Activated T-helper 1 cell treated with anti-CD3 and anti-CD28 coated beads, Interleukin-12 subunit alpha, Interleukin-12 subunit beta, Interleukin-2, Interleukin-4 antibody, amounts not matched to agents 30 ng/mL and 10 ng/mL and 1 ng/mL, durations not matched to agents 14 hours and 24 hours and 36 hours (primary cell): ENCODE measurements at regions not wholly inside any gene's neighbourhood (a gene's known extent, or its start where the extent isn't known, plus 50 kb on each side); places are given as distances from the start of the nearest gene placed in this dataset.

Experiments
- DNase-seq: peaks from one replicate; pipeline ENCODE4 v3.0.0; 2021; ENCODE audit warnings: low spot score
- H3K27ac Mint-ChIP-seq: one replicate; pipeline ENCODE4 v1.8.0; 2021; ENCODE audit warnings: mild to moderate bottlenecking, mixed read lengths
- H3K27me3 Mint-ChIP-seq: one replicate; pipeline ENCODE4 v1.8.0; 2022; ENCODE audit warnings: mild to moderate bottlenecking, moderate library complexity, mixed read lengths; ENCODE audit not compliant: insufficient read depth
- H3K36me3 Mint-ChIP-seq: one replicate; pipeline ENCODE4 v1.8.0; 2021; ENCODE audit warnings: low read depth, mixed read lengths
- H3K4me1 Mint-ChIP-seq: one replicate; pipeline ENCODE4 v1.8.0; 2021; ENCODE audit warnings: low read depth, mixed read lengths
- H3K4me3 Mint-ChIP-seq: one replicate; pipeline ENCODE4 v1.8.0; 2021; ENCODE audit warnings: mild to moderate bottlenecking, moderate library complexity, mixed read lengths
- H3K9me3 Mint-ChIP-seq: one replicate; pipeline ENCODE4 v1.8.0; 2021; ENCODE audit warnings: mixed read lengths
- intact Hi-C: fragments of 100-400 bp; cut with micrococcal nuclease; formaldehyde crosslinking; loops from one replicate; pipeline ENCODE4 v1.15.1; 2024

GRCh38 chr10:130370721-130371120 is 234.5 kb downstream of the GLRX3 start:
- H3K4me1 Mint-ChIP-seq, result no peaks in the 10 kb centered on the region
- H3K9me3 Mint-ChIP-seq, result no peaks in the 10 kb centered on the region
- no peak overlapping the region for H3K4me3 Mint-ChIP-seq
- no peaks in the 10 kb centered on the region for H3K27me3 Mint-ChIP-seq
- DNase-seq, result no peak
- no peak overlapping the region for H3K27ac Mint-ChIP-seq
- no peaks in the 10 kb centered on the region for H3K36me3 Mint-ChIP-seq
- intact Hi-C loops, result no loop called here

- intact Hi-C loops, result no loop called here
- no peaks in the 10 kb centered on the region for H3K9me3 Mint-ChIP-seq
- no peaks in the 10 kb centered on the region for H3K4me1 Mint-ChIP-seq
- no peak overlapping the region for H3K27ac Mint-ChIP-seq
- H3K27me3 Mint-ChIP-seq, result no peaks in the 10 kb centered on the region
- no peaks in the 10 kb centered on the region for H3K36me3 Mint-ChIP-seq
- no peak overlapping the region for H3K4me3 Mint-ChIP-seq
- no peak for DNase-seq
These were observed 235.0 kb downstream of the GLRX3 start for GRCh38 chr10:130371156-130371555.

GRCh38 chr10:130371666-130372065 is 235.5 kb downstream of the GLRX3 start:
- intact Hi-C loops, result no loop called here
- no peaks in the 10 kb centered on the region for H3K9me3 Mint-ChIP-seq

GRCh38 chr10:130372222-130372621 is 236.0 kb downstream of the GLRX3 start:
- H3K4me3 Mint-ChIP-seq, result no peak overlapping the region
- intact Hi-C loops, result no loop called here
- no peaks in the 10 kb centered on the region for H3K9me3 Mint-ChIP-seq
- H3K27me3 Mint-ChIP-seq, result no peaks in the 10 kb centered on the region
- no peaks in the 10 kb centered on the region for H3K36me3 Mint-ChIP-seq
- DNase-seq, result no peak
- no peaks in the 10 kb centered on the region for H3K4me1 Mint-ChIP-seq
- no peak overlapping the region for H3K27ac Mint-ChIP-seq

More at GRCh38 chr10:130371666-130372065, 235.5 kb downstream of the GLRX3 start:
- H3K27me3 Mint-ChIP-seq, result no peaks in the 10 kb centered on the region
- DNase-seq, result no peak
- H3K27ac Mint-ChIP-seq, result no peak overlapping the region
- no peaks in the 10 kb centered on the region for H3K4me1 Mint-ChIP-seq
- H3K36me3 Mint-ChIP-seq, result no peaks in the 10 kb centered on the region
- no peak overlapping the region for H3K4me3 Mint-ChIP-seq

GRCh38 chr10:130372866-130373265 is 236.7 kb downstream of the GLRX3 start:
- Mint-ChIP-seq H3K9me3 (no peaks in the 10 kb centered on the region), H3K36me3 (no peaks in the 10 kb centered on the region), H3K4me3 (no peak overlapping the region), H3K27ac (no peak overlapping the region), H3K27me3 (no peaks in the 10 kb centered on the region), H3K4me1 (no peaks in the 10 kb centered on the region)
- DNase-seq, result no peak
- intact Hi-C loops, result no loop called here

GRCh38 chr10:130377986-130378540 is 241.9 kb downstream of the GLRX3 start:
- Mint-ChIP-seq H3K36me3 (no peaks in the 10 kb centered on the region), H3K27me3 (no peaks in the 10 kb centered on the region), H3K27ac (no peak overlapping the region), H3K4me1 (no peaks in the 10 kb centered on the region), H3K9me3 (no peaks in the 10 kb centered on the region), H3K4me3 (no peak overlapping the region)
- intact Hi-C loops, result no loop called here
- no peak for DNase-seq

- Mint-ChIP-seq H3K36me3 (no peaks in the 10 kb centered on the region), H3K4me1 (no peaks in the 10 kb centered on the region), H3K9me3 (peaks cover 5% of the 10 kb centered on the region), H3K27me3 (no peaks in the 10 kb centered on the region), H3K27ac (no peak overlapping the region), H3K4me3 (no peak overlapping the region)
- intact Hi-C loops, result no loop called here
- DNase-seq, result no peak
These were observed 242.6 kb downstream of the GLRX3 start for GRCh38 chr10:130378556-130379400.

GRCh38 chr10:130380056-130380455 is 243.9 kb downstream of the GLRX3 start:
- H3K36me3 Mint-ChIP-seq, result no peaks in the 10 kb centered on the region
- H3K27me3 Mint-ChIP-seq, result no peaks in the 10 kb centered on the region
- no peak for DNase-seq
- H3K4me1 Mint-ChIP-seq, result no peaks in the 10 kb centered on the region
- no peak overlapping the region for H3K4me3 Mint-ChIP-seq
- intact Hi-C loops, result no loop called here
- H3K27ac Mint-ChIP-seq, result no peak overlapping the region
- H3K9me3 Mint-ChIP-seq, result peaks cover 14% of the 10 kb centered on the region

- Mint-ChIP-seq H3K9me3 (peaks cover 21% of the 10 kb centered on the region), H3K27ac (no peak overlapping the region), H3K4me3 (no peak overlapping the region), H3K36me3 (no peaks in the 10 kb centered on the region), H3K4me1 (no peaks in the 10 kb centered on the region), H3K27me3 (no peaks in the 10 kb centered on the region)
- DNase-seq, result no peak
- intact Hi-C loops, result no loop called here
These were observed 245.8 kb downstream of the GLRX3 start for GRCh38 chr10:130382031-130382430.

- Mint-ChIP-seq H3K27me3 (no peaks in the 10 kb centered on the region), H3K36me3 (no peaks in the 10 kb centered on the region), H3K4me1 (no peaks in the 10 kb centered on the region), H3K9me3 (peaks cover 40% of the 10 kb centered on the region), H3K27ac (no peak overlapping the region), H3K4me3 (no peak overlapping the region)
- DNase-seq, result no peak
- intact Hi-C loops, result no loop called here
These were observed 251.9 kb downstream of the GLRX3 start for GRCh38 chr10:130387936-130388580.

- intact Hi-C loops, result no loop called here
- Mint-ChIP-seq H3K4me1 (no peaks in the 10 kb centered on the region), H3K4me3 (no peak overlapping the region)
These were observed 252.6 kb downstream of the GLRX3 start for GRCh38 chr10:130388746-130389145.

GRCh38 chr10:130389906-130390305 is 253.7 kb downstream of the GLRX3 start:
- intact Hi-C loops, result no loop called here
- H3K27ac Mint-ChIP-seq, result no peak overlapping the region
- no peaks in the 10 kb centered on the region for H3K4me1 Mint-ChIP-seq
- no peaks in the 10 kb centered on the region for H3K36me3 Mint-ChIP-seq
- DNase-seq, result no peak
- no peaks in the 10 kb centered on the region for H3K27me3 Mint-ChIP-seq
- peaks cover 31% of the 10 kb centered on the region for H3K9me3 Mint-ChIP-seq
- no peak overlapping the region for H3K4me3 Mint-ChIP-seq

More at GRCh38 chr10:130388746-130389145, 252.6 kb downstream of the GLRX3 start:
- H3K27me3 Mint-ChIP-seq, result no peaks in the 10 kb centered on the region
- H3K9me3 Mint-ChIP-seq, result peaks cover 35% of the 10 kb centered on the region
- H3K27ac Mint-ChIP-seq, result no peak overlapping the region
- DNase-seq, result no peak
- no peaks in the 10 kb centered on the region for H3K36me3 Mint-ChIP-seq

GRCh38 chr10:130392031-130392430 is 255.8 kb downstream of the GLRX3 start:
- Mint-ChIP-seq H3K27ac (no peak overlapping the region), H3K27me3 (no peaks in the 10 kb centered on the region), H3K4me1 (no peaks in the 10 kb centered on the region), H3K4me3 (no peak overlapping the region), H3K9me3 (peaks cover 41% of the 10 kb centered on the region), H3K36me3 (no peaks in the 10 kb centered on the region)
- intact Hi-C loops, result no loop called here
- DNase-seq, result no peak
